ENCODE measurements at regions not wholly inside any gene's neighbourhood (a gene's known extent, or its start where the extent isn't known, plus 50 kb on each side); places are given as distances from the start of the nearest gene placed in this dataset.
"Not testable (repeated sequence)": the region's sequence is repeated elsewhere in the genome, so short reads cannot be mapped to it uniquely, and the experiment has no call there.

GRCh38 chr2:173550143-173550542 lies 195.5 kb downstream of the CDCA7 start:
- no peak for DNase-seq

DNA sequence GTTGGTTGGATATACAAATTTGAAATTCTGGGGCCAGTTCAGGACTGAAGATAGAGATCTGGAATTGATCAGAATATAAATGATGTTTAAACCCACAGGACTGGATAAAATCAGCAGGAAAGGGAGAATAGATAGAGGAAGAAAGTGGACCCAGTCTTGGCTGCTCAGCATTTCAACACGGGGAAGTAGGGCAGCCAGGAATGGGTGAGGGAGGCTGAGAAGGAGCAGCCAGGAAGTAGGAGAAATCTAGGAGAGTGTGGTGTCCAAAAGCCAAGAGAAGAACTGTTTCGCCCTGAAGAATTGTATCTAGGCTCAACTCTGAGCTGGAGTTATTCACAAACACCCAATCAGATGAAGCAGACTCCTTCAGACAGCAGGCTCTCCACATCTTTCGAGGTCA lies 197.9 kb downstream of the CDCA7 start:
- no peak for DNase-seq

DNA sequence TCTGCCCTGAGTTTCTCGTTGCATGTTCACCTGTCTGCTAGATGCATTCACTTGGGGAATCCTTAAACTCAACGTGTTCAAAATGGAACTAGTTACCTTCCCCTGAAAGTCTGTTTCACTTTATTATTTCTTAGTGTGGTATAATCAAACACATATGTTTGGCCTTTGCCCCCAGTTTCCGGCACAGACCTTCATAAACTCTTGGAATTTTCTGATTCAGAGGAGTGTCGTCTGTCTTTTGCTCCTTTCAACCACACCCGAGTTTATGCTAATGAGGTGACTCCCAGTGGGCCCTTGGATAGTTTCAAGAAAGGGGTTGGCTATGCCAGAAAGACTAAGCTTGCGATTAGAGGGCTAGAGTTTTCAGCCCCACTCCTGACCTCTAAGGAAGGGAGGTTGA lies 198.9 kb downstream of the CDCA7 start:
- DNase-seq = no peak

DNA sequence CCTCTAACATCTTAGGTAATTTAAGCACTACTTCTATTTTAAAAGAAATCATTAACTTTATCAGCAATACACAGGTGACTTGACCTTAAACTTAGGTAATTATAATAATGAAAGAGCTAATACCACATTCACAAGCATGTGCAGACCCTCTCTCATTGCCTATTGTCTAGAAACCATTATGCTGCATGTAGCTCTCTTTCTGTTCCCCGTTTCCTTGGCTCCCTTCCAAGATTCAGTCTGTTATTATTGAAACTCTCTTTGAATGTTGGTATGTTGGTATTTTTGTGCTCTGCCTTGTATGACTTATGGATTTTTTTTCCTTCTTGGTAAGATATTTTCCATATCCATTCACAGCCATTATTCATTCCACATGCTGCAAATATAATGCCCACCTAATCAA lies 201.2 kb downstream of the CDCA7 start:
- DNase-seq = no peak

DNA sequence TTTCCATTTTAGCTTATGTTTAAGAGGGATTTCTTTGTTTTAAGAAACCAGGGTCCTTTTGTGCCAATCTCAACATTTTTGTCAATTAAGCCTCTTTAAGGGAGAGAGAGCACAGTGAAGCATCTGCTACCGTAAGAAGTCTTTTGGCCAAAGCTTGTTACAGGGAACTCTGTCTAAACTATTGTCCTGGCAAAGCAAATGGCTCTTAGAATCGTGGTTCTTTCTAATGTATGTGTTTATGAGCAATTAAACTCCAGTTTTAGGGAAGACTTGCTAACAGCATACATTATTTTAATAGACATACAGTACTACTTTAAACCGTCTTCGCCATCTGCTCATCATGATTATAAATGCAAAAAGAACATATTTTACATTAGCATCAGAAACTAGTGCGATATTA lies 202.1 kb downstream of the CDCA7 start:
- DNase-seq = no peak

GRCh38 chr2:173557497-173557896 lies 202.8 kb downstream of the CDCA7 start:
- DNase-seq = no peak

- no peak for DNase-seq
These were observed 212.8 kb downstream of the CDCA7 start for GRCh38 chr2:173567493-173567892.

- no peak for DNase-seq
These were observed 213.4 kb downstream of the CDCA7 start for GRCh38 chr2:173568054-173568453.

DNA sequence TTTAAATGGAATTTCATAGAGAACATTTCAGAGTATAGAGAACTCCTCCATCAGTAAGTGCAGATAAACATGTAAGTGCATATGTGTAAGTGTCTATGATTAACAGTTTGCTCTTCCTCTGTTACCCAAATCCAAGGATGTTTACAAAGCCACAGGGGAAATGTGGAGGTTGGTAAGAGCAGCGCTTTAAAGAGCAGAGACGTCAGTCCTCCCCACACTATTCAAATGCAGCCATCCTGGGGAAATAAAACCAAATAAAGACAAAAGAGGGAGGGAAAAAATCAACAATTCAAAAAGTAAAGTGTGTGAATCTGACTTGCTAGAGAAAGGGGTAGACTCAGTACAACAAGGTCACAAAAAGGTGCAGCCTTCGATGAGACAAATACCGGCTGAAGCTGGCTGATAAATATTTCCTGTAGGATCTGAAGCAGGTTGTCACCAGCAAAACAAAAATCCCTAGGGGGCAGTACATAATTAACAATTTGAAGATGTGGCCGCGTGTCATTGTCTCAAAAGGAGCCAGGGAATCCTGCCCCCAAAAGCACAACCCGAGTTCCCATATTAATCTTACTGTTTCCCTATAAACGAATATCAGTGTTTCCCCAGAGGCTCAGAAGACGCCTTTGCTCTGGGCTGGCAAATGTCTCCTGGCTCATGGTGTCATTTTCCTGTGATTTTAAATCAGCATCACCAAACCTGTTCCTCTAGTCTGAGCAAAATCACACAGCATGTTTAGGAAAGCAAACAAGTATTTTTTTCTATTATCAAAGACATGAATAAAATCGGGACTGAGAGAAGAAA lies 216.5 kb downstream of the CDCA7 start:
- DNase-seq = no peak

GRCh38 chr2:173571887-173572680 lies 217.4 kb downstream of the CDCA7 start:
- DNase-seq = no peak

DNA sequence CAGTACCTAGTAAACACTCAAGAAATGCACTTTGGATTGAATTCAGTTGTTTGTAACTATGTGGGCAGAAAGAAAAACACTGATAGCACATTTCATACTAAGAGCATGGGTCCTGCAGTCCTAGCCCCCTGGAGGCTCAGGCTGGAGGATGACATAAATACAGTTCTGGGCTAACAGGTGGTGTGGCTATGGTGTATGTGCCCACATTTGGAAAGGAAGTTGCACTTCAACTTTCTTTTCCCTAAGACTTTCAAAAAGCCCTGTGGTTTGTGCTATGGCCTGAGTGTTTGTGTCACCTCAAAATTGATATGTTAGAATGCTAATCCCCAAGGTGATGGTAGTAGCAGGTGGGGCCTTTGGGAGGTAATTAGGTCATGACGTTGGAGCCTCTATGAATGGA lies 218.2 kb downstream of the CDCA7 start:
- DNase-seq = no peak

DNA sequence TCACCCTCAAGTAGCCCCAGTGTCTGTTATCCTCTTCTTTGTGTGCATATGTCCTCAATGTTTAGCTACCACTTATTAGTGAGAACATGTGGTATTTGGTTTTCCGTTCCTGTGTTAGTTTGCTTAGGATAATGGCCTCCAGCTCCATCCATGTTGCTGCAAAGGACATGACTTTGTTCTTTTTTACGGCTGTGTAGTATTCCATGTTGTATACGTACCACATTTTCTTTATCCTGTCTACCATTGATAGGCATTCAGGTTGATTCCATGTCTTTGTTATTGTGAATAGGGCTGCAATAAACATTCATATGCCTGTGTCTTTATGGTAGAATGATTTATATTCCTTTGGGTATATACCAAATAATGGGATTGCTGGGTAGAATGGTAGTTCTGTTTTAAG lies 219.1 kb downstream of the CDCA7 start:
- DNase-seq = not testable (repeated sequence)

GRCh38 chr2:173574324-173575112 lies 219.8 kb downstream of the CDCA7 start:
- no peak for DNase-seq

- no peak for DNase-seq
These were observed 223.9 kb downstream of the CDCA7 start for GRCh38 chr2:173578404-173579107.

- DNase-seq = no peak
These were observed 225.7 kb downstream of the CDCA7 start for GRCh38 chr2:173580351-173580750.

- no peak for DNase-seq
These were observed 226.3 kb downstream of the CDCA7 start for GRCh38 chr2:173580956-173581355.

DNA sequence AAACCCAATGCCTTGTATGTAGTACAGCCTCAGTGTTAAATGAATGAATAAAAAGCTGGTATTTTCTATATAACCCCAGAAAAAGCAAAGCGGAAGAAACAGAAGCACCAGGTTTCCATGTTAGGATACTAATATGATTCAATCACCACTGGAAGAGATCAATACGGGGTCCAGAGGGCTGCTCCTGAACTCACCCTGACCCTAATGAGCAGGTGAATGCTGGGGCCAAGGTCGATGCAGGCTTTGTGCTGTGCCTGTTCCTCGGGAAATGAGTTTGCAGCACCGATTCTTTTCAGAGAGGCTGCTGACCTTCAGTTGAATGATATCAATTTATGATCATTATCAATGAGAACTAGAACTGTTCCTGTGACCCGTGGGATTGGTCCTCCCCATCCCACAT lies 228.5 kb downstream of the CDCA7 start:
- no peak for DNase-seq

GRCh38 chr2:173584000-173584399 lies 229.3 kb downstream of the CDCA7 start:
- DNase-seq = no peak

GRCh38 chr2:173584676-173585458 lies 230.2 kb downstream of the CDCA7 start:
- no peak for DNase-seq

DNA sequence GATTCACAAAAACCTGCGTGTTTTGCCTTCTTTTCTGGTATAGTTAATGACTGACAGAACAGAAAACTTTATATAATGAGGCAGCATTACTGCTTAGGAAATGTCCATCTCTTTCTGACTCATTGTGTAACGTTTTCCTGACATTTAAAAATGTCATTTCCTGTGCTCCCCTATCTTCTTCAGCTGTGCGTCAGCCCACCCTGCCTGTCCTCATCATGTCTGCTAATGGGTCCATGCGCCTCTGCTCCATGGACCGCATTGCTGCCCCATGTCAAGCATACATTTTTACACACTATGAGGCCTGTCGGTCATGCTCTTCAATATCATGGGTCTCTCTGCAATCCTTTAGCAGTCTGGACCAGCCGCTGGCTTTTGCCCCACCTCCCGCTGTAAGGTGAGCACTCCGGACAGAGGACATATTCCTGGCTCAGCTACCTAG lies 234.3 kb downstream of the CDCA7 start:
- DNase-seq = no peak

- DNase-seq = no peak
These were observed 235.1 kb downstream of the CDCA7 start for GRCh38 chr2:173589604-173590275.
